Activated CD8-positive, alpha-beta memory T cell treated with anti-CD3 and anti-CD28 coated beads, Interleukin-2, amount 50 U/mL, for 48 hours (primary cell): ENCODE measurements at regions not wholly inside any gene's neighbourhood (a gene's known extent, or its start where the extent isn't known, plus 50 kb on each side); places are given as distances from the start of the nearest gene placed in this dataset.

ENCODE experiments used
- DNase-seq: peaks from one replicate; pipeline ENCODE4 v3.0.0-alpha.2; 2020

- no peak for DNase-seq
These were observed 204.7 kb downstream of the BCL11B start for GRCh38 chr14:99067141-99067920.

DNA sequence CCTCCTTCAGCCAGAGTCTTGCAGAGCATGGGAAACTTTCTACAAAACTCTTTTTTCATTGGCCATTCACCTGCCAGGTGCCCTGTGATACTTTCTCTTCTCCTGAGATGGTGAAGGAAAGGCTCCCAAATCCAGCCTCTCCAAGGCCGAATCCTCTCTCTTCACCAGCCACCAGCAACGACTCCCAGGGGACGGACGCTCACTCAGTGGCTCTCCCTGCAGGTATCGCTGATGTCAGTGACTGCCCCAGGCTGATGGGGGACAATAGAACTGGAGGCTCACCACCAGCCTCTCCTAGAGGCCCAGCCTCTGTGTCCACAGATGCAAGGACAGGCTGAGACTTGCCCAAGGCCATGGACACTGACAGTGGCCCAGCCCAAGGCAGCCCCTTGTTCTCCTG lies 204.1 kb downstream of the BCL11B start:
- no peak for DNase-seq

GRCh38 chr14:99069946-99070345 lies 202.1 kb downstream of the BCL11B start:
- DNase-seq: no peak

- DNase-seq: no peak
These were observed 199.6 kb downstream of the BCL11B start for GRCh38 chr14:99072433-99072832.

DNA sequence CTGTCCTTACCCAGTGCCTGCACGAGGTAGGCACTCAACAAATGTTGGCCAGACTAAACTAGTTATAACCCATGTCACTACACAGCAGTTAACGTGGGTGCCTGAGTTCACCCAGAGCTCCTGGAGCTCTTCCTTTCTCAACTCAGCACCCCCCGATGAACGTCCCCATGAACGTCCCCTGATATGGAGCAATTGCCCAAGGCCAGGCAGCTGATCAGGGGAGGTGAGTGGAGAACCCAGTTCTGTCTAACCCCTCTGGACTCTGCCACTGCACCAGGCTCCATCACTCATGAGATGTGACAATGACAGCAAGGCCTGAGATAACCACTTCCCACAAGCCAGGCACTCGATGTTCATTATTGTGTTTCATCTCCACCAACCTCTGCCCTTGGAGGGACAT lies 199.0 kb downstream of the BCL11B start:
- DNase-seq: no peak

- DNase-seq: no peak
These were observed 198.6 kb downstream of the BCL11B start for GRCh38 chr14:99073431-99073830.

- DNase-seq: no peak
These were observed 196.9 kb downstream of the BCL11B start for GRCh38 chr14:99075061-99075460.

DNA sequence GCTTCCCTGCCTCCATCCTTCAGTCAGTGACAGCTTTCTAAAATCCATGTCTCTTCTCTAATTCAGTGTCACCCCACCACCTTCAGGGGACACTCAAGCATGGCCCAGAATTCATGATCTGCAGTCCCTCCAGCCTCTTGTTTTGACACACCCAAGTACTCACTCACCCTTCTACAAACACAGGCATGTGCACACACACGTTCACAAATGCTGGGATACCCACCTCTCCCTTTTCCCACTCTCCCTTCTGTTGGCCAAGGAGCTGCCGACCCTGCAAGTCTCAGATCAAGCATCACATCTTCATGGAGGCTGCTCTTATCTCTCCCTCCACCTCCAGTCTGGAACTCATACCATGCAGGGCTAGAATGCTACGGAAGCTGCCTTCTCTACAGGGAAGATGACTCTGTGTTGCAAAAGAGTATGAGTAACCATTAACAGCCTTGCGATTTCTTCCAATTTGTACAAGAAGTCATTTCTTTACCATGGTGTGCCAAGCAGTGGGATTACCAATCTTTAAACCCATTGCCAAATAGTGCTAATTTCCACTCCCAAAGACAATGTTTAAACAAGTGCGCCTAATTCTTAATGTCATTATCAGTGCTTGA lies 196.1 kb downstream of the BCL11B start:
- no peak for DNase-seq

GRCh38 chr14:99077076-99077843 lies 194.7 kb downstream of the BCL11B start:
- no peak for DNase-seq

DNA sequence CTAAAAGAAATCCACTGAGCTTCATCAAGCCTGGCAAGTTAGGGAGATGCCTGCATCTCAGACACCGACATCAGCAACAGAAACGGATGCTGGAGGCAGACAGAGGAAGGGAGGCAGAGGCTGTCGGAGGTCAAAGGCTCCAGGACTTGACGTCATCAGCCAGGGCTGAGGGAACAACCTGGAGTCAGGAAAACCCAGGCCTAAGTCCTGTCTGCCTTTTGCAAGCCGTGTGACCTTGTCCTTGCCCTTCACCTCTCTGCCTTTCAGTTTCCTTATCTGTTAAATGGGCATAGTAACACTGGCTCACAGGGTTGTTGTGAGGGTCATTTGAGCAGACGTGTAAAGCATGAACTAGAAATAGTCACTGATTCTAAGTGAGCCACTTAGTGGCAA lies 194.2 kb downstream of the BCL11B start:
- no peak for DNase-seq

- no peak for DNase-seq
These were observed 193.6 kb downstream of the BCL11B start for GRCh38 chr14:99078426-99078825.

- no peak for DNase-seq
These were observed 192.8 kb downstream of the BCL11B start for GRCh38 chr14:99079061-99079727.

DNA sequence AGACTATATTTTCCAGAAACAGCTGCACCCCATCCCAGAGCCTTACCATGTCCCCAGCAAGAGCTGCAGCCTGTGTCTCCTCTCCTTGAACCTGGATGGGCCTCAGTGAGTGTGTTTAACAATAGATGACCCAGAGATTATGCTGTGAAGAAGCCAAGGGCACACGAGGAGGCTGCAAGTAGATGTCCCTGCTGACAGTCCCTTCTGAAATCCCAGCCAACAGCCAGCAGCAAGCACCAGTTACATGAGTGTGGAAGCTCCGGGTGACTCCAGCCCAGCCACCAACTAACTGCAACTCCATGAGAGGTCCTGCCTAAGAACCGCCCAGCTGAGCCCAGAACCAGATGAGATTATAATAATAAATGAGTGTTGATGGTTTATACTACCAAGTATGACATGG lies 191.7 kb downstream of the BCL11B start:
- DNase-seq: no peak

DNA sequence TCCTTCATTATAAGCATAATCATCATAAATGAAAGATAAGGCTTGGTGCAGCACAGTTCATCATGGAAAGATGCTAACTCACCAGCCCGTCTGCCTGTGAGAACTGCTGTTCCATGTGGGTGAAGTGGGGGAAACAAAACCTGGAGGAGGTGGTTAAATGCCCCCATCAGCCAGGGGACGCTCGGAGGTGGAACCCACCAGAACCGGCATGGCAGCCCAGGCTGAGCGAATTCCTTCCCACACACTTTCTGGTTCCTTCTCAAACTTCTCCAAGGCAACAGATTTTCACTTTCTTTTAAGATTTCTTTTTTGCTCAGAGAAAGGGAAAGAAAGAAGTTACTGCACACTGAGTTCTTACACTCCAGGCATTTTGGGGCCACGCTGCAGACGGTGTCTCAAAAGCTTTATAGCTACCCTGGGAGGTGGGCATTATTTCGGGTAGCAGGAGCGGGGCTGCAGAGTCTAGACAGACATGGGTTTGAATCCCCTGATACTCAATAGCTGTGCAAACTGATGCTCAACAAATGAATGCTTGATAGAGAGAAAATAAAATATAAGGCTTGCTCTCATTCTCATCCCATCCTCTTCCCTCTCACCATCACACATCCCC lies 190.7 kb downstream of the BCL11B start:
- no peak for DNase-seq

GRCh38 chr14:99081880-99082279 lies 190.1 kb downstream of the BCL11B start:
- DNase-seq: no peak

DNA sequence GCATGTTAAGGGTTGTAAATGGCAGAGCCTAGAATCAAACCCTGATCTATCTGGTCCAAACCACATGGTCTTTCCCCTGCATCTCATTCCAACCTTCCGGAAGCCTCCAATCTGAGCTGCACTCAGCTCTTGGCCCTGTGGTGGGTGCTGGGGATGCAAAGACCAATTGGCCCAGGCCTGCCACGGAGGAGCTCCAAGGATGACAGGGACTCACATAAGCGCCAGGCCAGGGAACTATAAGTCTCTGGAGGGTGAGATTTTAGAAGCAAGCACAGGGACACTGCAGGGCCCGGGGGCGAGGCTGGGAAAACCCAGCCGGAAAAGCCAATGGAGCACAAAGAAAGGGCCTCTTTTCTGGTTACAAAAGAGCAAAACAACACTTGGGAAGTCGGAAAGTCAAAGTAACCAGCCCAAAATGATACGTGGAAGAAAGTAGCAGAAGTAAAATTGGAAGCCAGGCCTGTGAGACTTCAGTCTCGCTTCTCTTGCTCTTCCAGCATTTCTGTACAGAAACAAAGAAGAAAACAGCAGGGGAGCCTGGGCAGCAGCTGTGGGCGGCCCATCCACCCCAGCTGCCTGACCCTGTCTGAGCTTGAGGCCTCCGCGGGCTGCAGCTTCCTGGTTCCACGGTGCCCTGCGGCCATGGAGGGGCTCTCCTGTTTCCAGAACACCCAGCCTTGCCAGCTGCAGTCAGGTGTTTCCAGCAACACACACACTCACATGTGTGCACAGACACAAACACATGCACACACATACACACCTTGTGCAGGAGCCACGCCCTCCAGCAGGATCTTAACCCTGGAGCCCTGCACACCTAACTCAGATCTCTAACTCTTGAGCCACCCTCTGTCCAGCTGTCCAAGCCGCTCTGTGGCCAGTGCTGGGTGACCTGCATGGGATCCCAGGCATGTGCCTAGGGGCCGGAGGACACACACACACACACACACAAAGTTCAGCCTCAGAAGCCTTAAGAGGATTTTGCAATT lies 178.2 kb downstream of the BCL11B start:
- no peak for DNase-seq

DNA sequence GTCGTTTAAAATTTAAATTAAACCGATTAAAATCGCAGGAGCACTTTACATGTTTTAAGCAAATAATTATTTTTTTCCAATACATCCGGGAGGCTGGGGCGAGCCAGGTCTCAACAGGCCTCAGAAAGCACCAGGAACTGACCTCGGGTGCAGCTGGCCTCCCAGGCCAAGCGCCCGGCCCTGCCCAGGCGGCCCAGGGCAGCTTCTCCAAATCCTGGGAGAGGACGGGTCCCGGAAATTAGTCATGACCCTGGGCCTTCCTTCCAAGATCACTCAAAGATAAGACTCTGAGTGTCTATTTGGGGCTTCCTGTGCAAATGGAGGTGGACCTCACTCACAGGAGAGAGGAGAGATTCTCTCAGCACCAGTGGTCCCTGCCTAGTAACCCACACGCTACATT lies 177.1 kb downstream of the BCL11B start:
- no peak for DNase-seq

- no peak for DNase-seq
These were observed 176.6 kb downstream of the BCL11B start for GRCh38 chr14:99095369-99095768.

DNA sequence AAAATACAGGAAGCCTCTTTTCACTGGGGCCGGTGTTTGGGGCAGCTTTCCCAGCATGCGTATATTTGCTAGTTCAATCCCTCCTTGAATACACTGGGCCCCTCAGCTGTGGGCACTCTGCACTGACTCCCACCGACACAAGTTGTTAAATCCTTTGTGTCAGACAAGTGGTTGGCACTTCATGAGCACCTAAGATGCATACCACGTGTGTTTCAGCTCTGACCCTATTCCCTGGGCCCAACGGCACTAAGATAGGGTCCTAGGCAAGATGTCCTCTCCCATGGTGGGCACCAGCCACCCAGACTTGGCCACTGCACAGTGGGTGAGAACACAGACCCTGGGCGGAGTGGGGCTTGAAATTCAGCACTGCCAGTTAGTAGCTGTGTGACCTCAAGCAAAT lies 173.8 kb downstream of the BCL11B start:
- DNase-seq: no peak

GRCh38 chr14:99099051-99099787 lies 172.8 kb downstream of the BCL11B start:
- no peak for DNase-seq
